ENCODE measurements at regions not wholly inside any gene's neighbourhood (a gene's known extent, or its start where the extent isn't known, plus 50 kb on each side); places are given as distances from the start of the nearest gene placed in this dataset.
"Not testable (repeated sequence)": the region's sequence is repeated elsewhere in the genome, so short reads cannot be mapped to it uniquely, and the experiment has no call there.

- H4K20me1 ChIP-seq (ENCODE audit: low read depth) = no peaks in the 10 kb centered on the region
- H3K79me2 ChIP-seq (ENCODE audit: low read depth) = no peaks in the 10 kb centered on the region
- Mint-ChIP-seq H3K9me3 (peaks cover under 1% of the 10 kb centered on the region), H3K27ac (no peak overlapping the region), H3K36me3 (no peaks in the 10 kb centered on the region), H3K4me1 (peaks cover 4% of the 10 kb centered on the region), H3K27me3 (ENCODE audit: insufficient read depth, low read depth) (peaks cover 5% of the 10 kb centered on the region), H3K4me3 (no peak overlapping the region)
- H3K27ac ChIP-seq = no peak overlapping the region
- no peak overlapping the region for H3K4me2 ChIP-seq
- H3K4me1 ChIP-seq = no peaks in the 10 kb centered on the region
- H3F3A ChIP-seq (ENCODE audit: low read depth) = no peaks in the 10 kb centered on the region
- H3K27me3 ChIP-seq = no peaks in the 10 kb centered on the region
- H3K36me3 ChIP-seq = no peaks in the 10 kb centered on the region
- H2AFZ ChIP-seq (replicated peaks) = no peak overlapping the region
- H3K9me3 ChIP-seq (ENCODE audit: low read depth) = no peaks in the 10 kb centered on the region
- H3K9ac ChIP-seq = no peak overlapping the region
- no peak overlapping the region for H3K4me3 ChIP-seq
- no peak for DNase-seq (ENCODE audit: low spot score)
- TF ChIP-seq EZH2phosphoT487 (IDR thresholded peaks at IDR 0.05) (no peak), CTCF (IDR thresholded peaks at IDR 0.05) (no peak), EZH2 (IDR thresholded peaks at IDR 0.05) (no peak)
These were observed 161.8 kb downstream of the TTC8 start for GRCh38 chr14:88986146-88986841.

GRCh38 chr14:88986908-88987307, 162.5 kb downstream of the TTC8 start:
- H3K4me3 ChIP-seq; H3K9ac ChIP-seq; H3K27ac Mint-ChIP-seq; H3K9me3 ChIP-seq (ENCODE audit: low read depth); H3K27me3 ChIP-seq; H4K20me1 ChIP-seq (ENCODE audit: low read depth); H3K79me2 ChIP-seq (ENCODE audit: low read depth); H3K27ac ChIP-seq; H3K4me1 Mint-ChIP-seq; H3K4me2 ChIP-seq; H3K27me3 Mint-ChIP-seq (ENCODE audit: insufficient read depth, low read depth); H3K9me3 Mint-ChIP-seq; H3F3A ChIP-seq (ENCODE audit: low read depth); H3K4me1 ChIP-seq; H2AFZ ChIP-seq (replicated peaks); H3K36me3 ChIP-seq; H3K36me3 Mint-ChIP-seq; H3K4me3 Mint-ChIP-seq; DNase-seq (ENCODE audit: low spot score): not testable (repeated sequence)

- H3K4me1 Mint-ChIP-seq = peaks cover 4% of the 10 kb centered on the region
- Histone ChIP-seq H3K36me3 (no peaks in the 10 kb centered on the region), H3K4me1 (no peaks in the 10 kb centered on the region), H3K9me3 (ENCODE audit: low read depth) (no peaks in the 10 kb centered on the region), H3K4me2 (no peak overlapping the region), H3K9ac (no peak overlapping the region), H4K20me1 (ENCODE audit: low read depth) (no peaks in the 10 kb centered on the region), H3K27ac (no peak overlapping the region), H3K27me3 (no peaks in the 10 kb centered on the region), H3F3A (ENCODE audit: low read depth) (no peaks in the 10 kb centered on the region), H2AFZ (replicated peaks) (no peak overlapping the region), H3K79me2 (ENCODE audit: low read depth) (no peaks in the 10 kb centered on the region), H3K4me3 (no peak overlapping the region)
- no peak overlapping the region for H3K27ac Mint-ChIP-seq
- H3K9me3 Mint-ChIP-seq = peaks cover 3% of the 10 kb centered on the region
- H3K36me3 Mint-ChIP-seq = no peaks in the 10 kb centered on the region
- H3K4me3 Mint-ChIP-seq = no peak overlapping the region
- H3K27me3 Mint-ChIP-seq (ENCODE audit: insufficient read depth, low read depth) = peaks cover 2% of the 10 kb centered on the region
- no peak for DNase-seq (ENCODE audit: low spot score)
- TF ChIP-seq CTCF (IDR thresholded peaks at IDR 0.05) (no peak), EZH2phosphoT487 (IDR thresholded peaks at IDR 0.05) (no peak), EZH2 (IDR thresholded peaks at IDR 0.05) (no peak)
These were observed 163.1 kb downstream of the TTC8 start for GRCh38 chr14:88987516-88987915.

GRCh38 chr14:88989911-88990310, 165.5 kb downstream of the TTC8 start:
- no peaks in the 10 kb centered on the region for H3K27me3 ChIP-seq
- H3K27ac Mint-ChIP-seq = no peak overlapping the region

More at GRCh38 chr14:88989911-88990310, 165.5 kb downstream of the TTC8 start:
- Histone ChIP-seq H2AFZ (replicated peaks) (no peak overlapping the region), H3K9me3 (ENCODE audit: low read depth) (no peaks in the 10 kb centered on the region), H3K4me3 (no peak overlapping the region), H3K4me2 (no peak overlapping the region), H3K79me2 (ENCODE audit: low read depth) (no peaks in the 10 kb centered on the region), H3K27ac (no peak overlapping the region), H3K4me1 (no peaks in the 10 kb centered on the region), H4K20me1 (ENCODE audit: low read depth) (no peaks in the 10 kb centered on the region), H3F3A (ENCODE audit: low read depth) (no peaks in the 10 kb centered on the region), H3K36me3 (no peaks in the 10 kb centered on the region), H3K9ac (no peak overlapping the region)
- Mint-ChIP-seq H3K9me3 (peaks cover 3% of the 10 kb centered on the region), H3K4me1 (peaks cover 4% of the 10 kb centered on the region), H3K4me3 (no peak overlapping the region), H3K27me3 (ENCODE audit: insufficient read depth, low read depth) (peaks cover 5% of the 10 kb centered on the region), H3K36me3 (no peaks in the 10 kb centered on the region)
- no peak for TF ChIP-seq EZH2 (IDR thresholded peaks at IDR 0.05)
- no peak for TF ChIP-seq CTCF (IDR thresholded peaks at IDR 0.05)
- TF ChIP-seq EZH2phosphoT487 (IDR thresholded peaks at IDR 0.05) = no peak
- DNase-seq (ENCODE audit: low spot score) = no peak

Data from neural progenitor cell (in vitro differentiated cells).